ENCODE measurements at regions not wholly inside any gene's neighbourhood (a gene's known extent, or its start where the extent isn't known, plus 50 kb on each side); places are given as distances from the start of the nearest gene placed in this dataset.
"Not testable (repeated sequence)": the region's sequence is repeated elsewhere in the genome, so short reads cannot be mapped to it uniquely, and the experiment has no call there.

GRCh38 chr16:33994207-33994606 lies 534.8 kb downstream of the TP53TG3F start:
- not testable (repeated sequence) for FAIRE-seq

GRCh38 chr16:33995821-33996372 lies 536.5 kb downstream of the TP53TG3F start:
- not testable (repeated sequence) for FAIRE-seq

- not testable (repeated sequence) for FAIRE-seq
These were observed 541.8 kb downstream of the TP53TG3F start for GRCh38 chr16:34001184-34001583.

- not testable (repeated sequence) for FAIRE-seq
These were observed 542.5 kb downstream of the TP53TG3F start for GRCh38 chr16:34001961-34002360.

GRCh38 chr16:34014841-34015820 lies 555.7 kb downstream of the TP53TG3F start:
- not testable (repeated sequence) for FAIRE-seq

GRCh38 chr16:34018277-34018676 lies 558.9 kb downstream of the TP53TG3F start:
- not testable (repeated sequence) for FAIRE-seq

GRCh38 chr16:34050787-34051320 lies 591.4 kb downstream of the TP53TG3F start:
- no peak for FAIRE-seq

- FAIRE-seq, result peak; percentile 21
These were observed 594.7 kb downstream of the TP53TG3F start for GRCh38 chr16:34054137-34054536.

- FAIRE-seq, result no peak
These were observed 595.6 kb downstream of the TP53TG3F start for GRCh38 chr16:34054969-34055368.

GRCh38 chr16:34062620-34063253 lies 603.3 kb downstream of the TP53TG3F start:
- FAIRE-seq, result not testable (repeated sequence)

- not testable (repeated sequence) for FAIRE-seq
These were observed 604.2 kb downstream of the TP53TG3F start for GRCh38 chr16:34063498-34064157.

- not testable (repeated sequence) for FAIRE-seq
These were observed 605.2 kb downstream of the TP53TG3F start for GRCh38 chr16:34064602-34065001.

GRCh38 chr16:34069731-34070130 lies 610.3 kb downstream of the TP53TG3F start:
- FAIRE-seq, result not testable (repeated sequence)

GRCh38 chr16:34078691-34079090 lies 619.3 kb downstream of the TP53TG3F start:
- no peak for FAIRE-seq

GRCh38 chr16:34085038-34085437 lies 625.6 kb downstream of the TP53TG3F start:
- not testable (repeated sequence) for FAIRE-seq

- FAIRE-seq, result not testable (repeated sequence)
These were observed 635.6 kb downstream of the TP53TG3F start for GRCh38 chr16:34095006-34095405.

GRCh38 chr16:34096911-34097310 lies 637.5 kb downstream of the TP53TG3F start:
- FAIRE-seq, result not testable (repeated sequence)

GRCh38 chr16:34097326-34097725 lies 637.9 kb downstream of the TP53TG3F start:
- FAIRE-seq, result not testable (repeated sequence)

- FAIRE-seq, result not testable (repeated sequence)
These were observed 638.6 kb downstream of the TP53TG3F start for GRCh38 chr16:34098033-34098432.

- FAIRE-seq, result not testable (repeated sequence)
These were observed 639.6 kb downstream of the TP53TG3F start for GRCh38 chr16:34099028-34099427.

All from endometrium (tissue), 2 donors.